Transverse colon (tissue), 4 donors: ENCODE measurements at regions not wholly inside any gene's neighbourhood (a gene's known extent, or its start where the extent isn't known, plus 50 kb on each side); places are given as distances from the start of the nearest gene placed in this dataset.
"Not testable (repeated sequence)": the region's sequence is repeated elsewhere in the genome, so short reads cannot be mapped to it uniquely, and the experiment has no call there.

ENCODE experiments used
- DNase-seq: peaks from one replicate; pipeline ENCODE4 v3.0.0-alpha.2; 2019
- H3K27ac ChIP-seq, 4 donors: fragments of 200-600 bp; sonication (generic); 2 replicates each; pipeline ENCODE4 v1.5.1; 2016 to 2018; ENCODE audit warnings: inconsistent platforms in 4 of 4
- H3K27me3 ChIP-seq: fragments of 200-600 bp; sonication (generic); 2 replicates; pipeline ENCODE4 v1.5.1; 2017; ENCODE audit warnings: inconsistent platforms
- H3K36me3 ChIP-seq, 4 donors: fragments of 200-600 bp; sonication (generic); 2 replicates each; pipeline ENCODE4 v1.5.1; 2017 to 2019; ENCODE audit warnings: inconsistent platforms in 4 of 4
- H3K4me1 ChIP-seq, 4 donors: fragments of 200-600 bp; sonication (generic); 2 replicates each; pipeline ENCODE4 v1.5.1; 2017 to 2020; ENCODE audit warnings: inconsistent platforms in 4 of 4
- H3K4me3 ChIP-seq, 4 donors: fragments of 200-600 bp; sonication (generic); 1 replicate in 1 of 4; 2 replicates in 3 of 4; pipeline versions ENCODE4 v1.5.1 to v1.6.1; 2017 to 2019; ENCODE audit warnings: inconsistent platforms in 4 of 4
- H3K9me3 ChIP-seq, 2 donors: fragments of 200-600 bp; sonication (generic); 2 replicates each; pipeline ENCODE4 v1.5.1; 2017 to 2019; ENCODE audit warnings: inconsistent platforms in 2 of 2
- EP300 ChIP-seq: sonication (generic); formaldehyde crosslinking; IDR thresholded peaks from one replicate; pipeline ENCODE4 v1.6.1; 2017; ENCODE audit warnings: antibody characterized with exemption, low read depth
- POLR2A ChIP-seq: fragments of 450-650 bp; IDR thresholded peaks from one replicate; pipeline ENCODE4 v1.6.1; 2016; ENCODE audit warnings: antibody characterized with exemption, mild to moderate bottlenecking, moderate library complexity
- POLR2AphosphoS5 ChIP-seq, 3 donors: sonication (generic); formaldehyde crosslinking; IDR thresholded peaks; one replicate each; pipeline ENCODE4 v1.6.1; 2016; ENCODE audit warnings: antibody characterized with exemption in 3 of 3
- WGBS, 2 donors: methylation state at CpG; one replicate each; pipeline ENCODE4 v1.1.5; 2018; ENCODE audit warnings: low coverage in 1 of 2; 5-methylcytosine and 5-hydroxymethylcytosine counted together
- in situ Hi-C, 4 donors: fragments of 200-750 bp; cut with MboI; loops; one replicate each; pipeline versions ENCODE4 v1.15.0 to v1.15.1; 2017; ENCODE audit warnings: low sequenced_read_pairs in 3 of 4, low pct_ligation_motif_present in 1 of 4, low pct_unique_long_range_greater_than_20kb in 1 of 4
- intact Hi-C: fragments of 100-400 bp; cut with DNase I; formaldehyde crosslinking; loops from one replicate; pipeline ENCODE4 v1.15.1; 2023; ENCODE audit warnings: low total_unique reads
- TF ChIP-seq, protein P1 (sequence below), 5 experiments: fragments of 200-600 bp in 3 of 5; fragments of 450-650 bp in 2 of 5; sonication (generic) in 3 of 5; IDR thresholded peaks; 1 replicate in 2 of 5; 2 replicates in 3 of 5; pipeline ENCODE4 v1.5.1; 2016 to 2017; ENCODE audit warnings: antibody characterized with exemption in 5 of 5, inconsistent platforms in 3 of 5, mild to moderate bottlenecking in 2 of 5, moderate library complexity in 1 of 5

DNA sequence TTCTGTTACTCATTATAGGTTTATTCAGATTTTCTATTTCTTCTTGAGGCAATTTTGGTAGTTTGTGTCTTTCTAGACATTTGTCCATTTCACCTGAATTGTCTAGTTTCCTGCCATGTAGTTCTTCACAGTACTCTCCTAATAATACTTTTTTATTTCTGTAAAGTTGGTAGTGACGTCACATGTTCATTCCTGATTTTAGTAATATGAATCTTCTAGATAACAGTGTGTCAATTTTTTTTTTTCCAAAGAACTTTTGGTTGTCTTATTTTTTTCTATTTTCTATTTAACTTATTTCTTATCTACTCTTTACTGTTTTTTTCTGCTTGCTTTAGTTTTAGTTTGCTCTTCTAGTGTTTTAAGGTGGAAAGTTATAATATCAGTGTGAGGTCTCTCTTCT lies 197.3 kb upstream of the SHH start:
- 71 to 76% methylated on average over 1 of the region's 1 CpG for WGBS, 2 donors
- no peak for DNase-seq
- TF ChIP-seq, protein P1, sequence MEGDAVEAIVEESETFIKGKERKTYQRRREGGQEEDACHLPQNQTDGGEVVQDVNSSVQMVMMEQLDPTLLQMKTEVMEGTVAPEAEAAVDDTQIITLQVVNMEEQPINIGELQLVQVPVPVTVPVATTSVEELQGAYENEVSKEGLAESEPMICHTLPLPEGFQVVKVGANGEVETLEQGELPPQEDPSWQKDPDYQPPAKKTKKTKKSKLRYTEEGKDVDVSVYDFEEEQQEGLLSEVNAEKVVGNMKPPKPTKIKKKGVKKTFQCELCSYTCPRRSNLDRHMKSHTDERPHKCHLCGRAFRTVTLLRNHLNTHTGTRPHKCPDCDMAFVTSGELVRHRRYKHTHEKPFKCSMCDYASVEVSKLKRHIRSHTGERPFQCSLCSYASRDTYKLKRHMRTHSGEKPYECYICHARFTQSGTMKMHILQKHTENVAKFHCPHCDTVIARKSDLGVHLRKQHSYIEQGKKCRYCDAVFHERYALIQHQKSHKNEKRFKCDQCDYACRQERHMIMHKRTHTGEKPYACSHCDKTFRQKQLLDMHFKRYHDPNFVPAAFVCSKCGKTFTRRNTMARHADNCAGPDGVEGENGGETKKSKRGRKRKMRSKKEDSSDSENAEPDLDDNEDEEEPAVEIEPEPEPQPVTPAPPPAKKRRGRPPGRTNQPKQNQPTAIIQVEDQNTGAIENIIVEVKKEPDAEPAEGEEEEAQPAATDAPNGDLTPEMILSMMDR (IDR thresholded peaks at IDR 0.05): no peak
- no peak for TF ChIP-seq POLR2AphosphoS5 (IDR thresholded peaks at IDR 0.05)
- no peaks in the 10 kb centered on the region for H3K4me1 ChIP-seq
- in situ Hi-C loops (no loop called here), intact Hi-C loops (no loop called here)
- H3K4me3 ChIP-seq: no peak overlapping the region
- no peaks in the 10 kb centered on the region for H3K36me3 ChIP-seq
- H3K9me3 ChIP-seq: no peaks in the 10 kb centered on the region
- peaks cover 8% of the 10 kb centered on the region for H3K27me3 ChIP-seq
- no peak overlapping the region for H3K27ac ChIP-seq

DNA sequence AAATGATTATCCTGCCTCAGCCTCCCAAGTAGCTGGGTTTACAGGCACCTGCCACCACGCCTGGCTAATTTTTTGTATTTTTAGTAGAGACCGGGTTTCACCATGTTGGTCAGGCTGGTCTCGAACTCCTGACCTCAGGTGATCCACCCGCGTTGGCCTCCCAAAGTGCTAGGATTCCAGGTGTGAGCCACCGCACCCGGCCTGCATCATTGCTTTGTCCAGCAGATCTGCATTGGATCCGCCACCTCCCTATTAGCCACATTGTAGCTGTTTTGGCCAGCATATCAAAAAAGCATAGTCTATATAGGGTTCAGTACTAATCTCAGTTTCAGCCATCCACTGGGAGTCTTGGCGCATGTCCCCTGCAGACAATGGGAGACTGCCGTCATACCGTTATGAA lies 194.6 kb upstream of the SHH start:
- DNase-seq, H3K9me3 ChIP-seq, H3K27me3 ChIP-seq, in situ Hi-C loops, H3K4me3 ChIP-seq, H3K36me3 ChIP-seq, intact Hi-C loops, H3K27ac ChIP-seq, H3K4me1 ChIP-seq: not testable (repeated sequence)
- 94 to 100% methylated on average over 1 to 11 of the region's 11 CpGs for WGBS, 2 donors

DNA sequence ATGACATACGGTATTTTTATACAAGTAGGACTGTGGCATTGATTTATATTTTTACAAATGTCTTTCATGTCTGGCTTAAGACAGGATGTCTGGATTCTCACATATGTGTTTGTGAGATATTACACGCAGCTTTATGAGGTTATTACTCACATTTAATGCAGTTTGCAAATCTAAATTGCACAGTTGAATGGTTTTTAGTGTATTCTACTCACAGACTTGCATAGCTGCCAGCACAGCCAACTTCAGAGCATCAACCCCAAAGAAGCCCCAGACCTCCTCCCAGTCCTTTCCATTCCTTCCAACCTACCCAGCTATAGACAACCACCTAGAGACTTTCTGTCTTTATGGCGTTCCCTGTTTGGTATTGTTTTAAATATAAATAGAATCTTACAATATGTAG lies 193.8 kb upstream of the SHH start:
- TF ChIP-seq, protein P1 (IDR thresholded peaks at IDR 0.05): no peak
- no peak for TF ChIP-seq POLR2A
- TF ChIP-seq EP300: no peak
- TF ChIP-seq POLR2AphosphoS5 (IDR thresholded peaks at IDR 0.05): no peak
- Histone ChIP-seq H3K36me3 (no peaks in the 10 kb centered on the region), H3K4me1 (peaks cover 0 to 4% (median 0%) of the 10 kb centered on the region in 4 donors), H3K27ac (no peak overlapping the region), H3K4me3 (no peak overlapping the region), H3K27me3 (peaks cover 8% of the 10 kb centered on the region), H3K9me3 (no peaks in the 10 kb centered on the region)
- WGBS, 2 donors: 64 to 70% methylated on average over 3 of the region's 3 CpGs
- no peak for DNase-seq
- in situ Hi-C loops (no loop called here), intact Hi-C loops (no loop called here)

DNA sequence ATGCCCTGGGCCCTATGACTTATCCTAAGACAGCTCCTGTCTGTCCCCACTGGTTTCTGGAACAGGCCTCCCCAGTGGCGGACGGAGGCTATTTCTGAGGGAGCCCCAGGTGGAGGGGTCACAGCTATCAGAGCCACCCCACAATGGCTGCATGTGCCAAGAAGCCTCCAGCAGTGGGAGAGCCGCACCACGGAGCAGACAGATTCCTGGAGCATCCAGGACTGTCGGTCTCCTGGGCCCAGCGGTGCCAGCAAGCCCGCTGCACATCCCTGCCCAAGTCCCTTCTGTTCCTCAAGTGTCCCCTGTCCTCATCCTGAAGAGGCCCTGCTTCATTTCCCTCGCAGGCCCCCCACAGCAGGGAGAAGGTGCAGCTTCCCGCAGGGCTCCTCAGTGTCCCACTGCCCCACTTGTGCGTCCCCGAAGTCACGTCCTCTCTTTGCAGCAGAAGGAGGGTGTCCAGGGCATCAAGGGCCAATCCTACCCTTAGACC lies 193.0 kb upstream of the SHH start:
- no peaks in the 10 kb centered on the region for H3K9me3 ChIP-seq
- no peaks in the 10 kb centered on the region for H3K36me3 ChIP-seq
- H3K4me1 ChIP-seq: peaks cover 0 to 4% (median 0%) of the 10 kb centered on the region in 4 donors
- TF ChIP-seq, protein P1 (IDR thresholded peaks at IDR 0.05): no peak
- TF ChIP-seq EP300: no peak
- no peak for TF ChIP-seq POLR2A
- TF ChIP-seq POLR2AphosphoS5 (IDR thresholded peaks at IDR 0.05): no peak
- H3K27me3 ChIP-seq: peaks cover 13% of the 10 kb centered on the region
- no peak for DNase-seq
- no peak overlapping the region for H3K4me3 ChIP-seq
- no peak overlapping the region for H3K27ac ChIP-seq
- WGBS, 2 donors: 79% methylated on average over 12 of the region's 12 CpGs; no CpG with 5 or more reads in 1 of the 2 donors
- in situ Hi-C loops: no loop called here
- intact Hi-C loops: no loop called here
